ENCODE measurements at regions not wholly inside any gene's neighbourhood (a gene's known extent, or its start where the extent isn't known, plus 50 kb on each side); places are given as distances from the start of the nearest gene placed in this dataset.
A peak's percentile ranks its signal among the peaks of the same experiment; 100 is the strongest.

DNA sequence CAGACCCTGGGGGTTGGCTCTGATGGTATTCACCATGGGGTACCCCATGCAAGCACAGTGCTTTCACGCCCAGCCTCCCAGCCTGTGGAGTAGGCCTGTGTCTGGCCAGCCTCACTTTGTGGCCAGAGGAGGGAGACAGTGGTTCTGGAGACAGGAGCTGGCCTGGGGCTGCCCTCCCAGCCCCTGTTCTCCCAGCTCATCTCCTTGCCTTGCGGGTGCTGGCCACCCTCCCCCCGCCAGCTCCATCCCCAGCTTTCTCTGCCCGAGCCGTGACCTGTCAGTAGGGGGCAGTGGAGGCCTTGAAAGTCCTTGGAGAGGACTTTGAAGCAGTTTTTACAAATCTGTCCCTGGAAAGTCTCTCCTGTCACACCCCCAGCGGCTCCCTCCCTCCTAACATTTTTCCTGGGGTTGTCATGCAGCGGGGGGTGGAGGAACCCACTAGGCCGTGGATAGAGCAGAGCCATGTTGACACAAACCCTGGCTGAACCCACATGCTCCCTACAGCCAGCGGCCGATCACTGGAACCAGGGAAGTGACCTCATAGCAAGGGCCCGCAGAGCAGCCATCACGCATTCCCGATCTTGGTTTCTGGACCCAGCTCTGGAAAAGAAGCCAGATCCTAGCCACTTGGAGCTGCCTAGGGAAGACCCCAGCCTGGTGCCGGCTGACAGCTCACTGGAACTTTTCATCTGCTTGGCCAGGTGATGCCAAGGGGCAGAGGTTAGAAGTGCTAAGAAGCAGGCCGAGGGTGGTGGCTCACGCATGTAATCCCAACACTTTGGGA, 289.4 kb downstream of the SEC14L1 start:
- TF ChIP-seq GLIS2 (tag by site-specific recombination; IDR thresholded peaks at IDR 0.05) (peak; percentile 80), ZNF670 (tag by site-specific recombination; IDR thresholded peaks at IDR 0.05; ENCODE audit: low read depth) (no peak), ZNF132 (tag by site-specific recombination; IDR thresholded peaks at IDR 0.05; ENCODE audit: borderline replicate concordance) (no peak), ZNF140 (tag by site-specific recombination; IDR thresholded peaks at IDR 0.05) (no peak), ZNF433 (tag by site-specific recombination; IDR thresholded peaks at IDR 0.05; ENCODE audit: low read depth) (no peak), FEZF1 (tag by site-specific recombination; IDR thresholded peaks at IDR 0.05) (no peak), ZNF133 (tag by site-specific recombination; IDR thresholded peaks at IDR 0.05) (no peak), TCF7L2 (IDR thresholded peaks at IDR 0.05; ENCODE audit: borderline replicate concordance, low read depth, low read length) (no peak)
- TF ChIP-seq, protein P1, sequence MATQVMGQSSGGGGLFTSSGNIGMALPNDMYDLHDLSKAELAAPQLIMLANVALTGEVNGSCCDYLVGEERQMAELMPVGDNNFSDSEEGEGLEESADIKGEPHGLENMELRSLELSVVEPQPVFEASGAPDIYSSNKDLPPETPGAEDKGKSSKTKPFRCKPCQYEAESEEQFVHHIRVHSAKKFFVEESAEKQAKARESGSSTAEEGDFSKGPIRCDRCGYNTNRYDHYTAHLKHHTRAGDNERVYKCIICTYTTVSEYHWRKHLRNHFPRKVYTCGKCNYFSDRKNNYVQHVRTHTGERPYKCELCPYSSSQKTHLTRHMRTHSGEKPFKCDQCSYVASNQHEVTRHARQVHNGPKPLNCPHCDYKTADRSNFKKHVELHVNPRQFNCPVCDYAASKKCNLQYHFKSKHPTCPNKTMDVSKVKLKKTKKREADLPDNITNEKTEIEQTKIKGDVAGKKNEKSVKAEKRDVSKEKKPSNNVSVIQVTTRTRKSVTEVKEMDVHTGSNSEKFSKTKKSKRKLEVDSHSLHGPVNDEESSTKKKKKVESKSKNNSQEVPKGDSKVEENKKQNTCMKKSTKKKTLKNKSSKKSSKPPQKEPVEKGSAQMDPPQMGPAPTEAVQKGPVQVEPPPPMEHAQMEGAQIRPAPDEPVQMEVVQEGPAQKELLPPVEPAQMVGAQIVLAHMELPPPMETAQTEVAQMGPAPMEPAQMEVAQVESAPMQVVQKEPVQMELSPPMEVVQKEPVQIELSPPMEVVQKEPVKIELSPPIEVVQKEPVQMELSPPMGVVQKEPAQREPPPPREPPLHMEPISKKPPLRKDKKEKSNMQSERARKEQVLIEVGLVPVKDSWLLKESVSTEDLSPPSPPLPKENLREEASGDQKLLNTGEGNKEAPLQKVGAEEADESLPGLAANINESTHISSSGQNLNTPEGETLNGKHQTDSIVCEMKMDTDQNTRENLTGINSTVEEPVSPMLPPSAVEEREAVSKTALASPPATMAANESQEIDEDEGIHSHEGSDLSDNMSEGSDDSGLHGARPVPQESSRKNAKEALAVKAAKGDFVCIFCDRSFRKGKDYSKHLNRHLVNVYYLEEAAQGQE (tag by site-specific recombination; IDR thresholded peaks at IDR 0.05) = no peak
- TF ChIP-seq, protein P2, sequence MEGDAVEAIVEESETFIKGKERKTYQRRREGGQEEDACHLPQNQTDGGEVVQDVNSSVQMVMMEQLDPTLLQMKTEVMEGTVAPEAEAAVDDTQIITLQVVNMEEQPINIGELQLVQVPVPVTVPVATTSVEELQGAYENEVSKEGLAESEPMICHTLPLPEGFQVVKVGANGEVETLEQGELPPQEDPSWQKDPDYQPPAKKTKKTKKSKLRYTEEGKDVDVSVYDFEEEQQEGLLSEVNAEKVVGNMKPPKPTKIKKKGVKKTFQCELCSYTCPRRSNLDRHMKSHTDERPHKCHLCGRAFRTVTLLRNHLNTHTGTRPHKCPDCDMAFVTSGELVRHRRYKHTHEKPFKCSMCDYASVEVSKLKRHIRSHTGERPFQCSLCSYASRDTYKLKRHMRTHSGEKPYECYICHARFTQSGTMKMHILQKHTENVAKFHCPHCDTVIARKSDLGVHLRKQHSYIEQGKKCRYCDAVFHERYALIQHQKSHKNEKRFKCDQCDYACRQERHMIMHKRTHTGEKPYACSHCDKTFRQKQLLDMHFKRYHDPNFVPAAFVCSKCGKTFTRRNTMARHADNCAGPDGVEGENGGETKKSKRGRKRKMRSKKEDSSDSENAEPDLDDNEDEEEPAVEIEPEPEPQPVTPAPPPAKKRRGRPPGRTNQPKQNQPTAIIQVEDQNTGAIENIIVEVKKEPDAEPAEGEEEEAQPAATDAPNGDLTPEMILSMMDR (tag by site-specific recombination; IDR thresholded peaks at IDR 0.05) = peak; percentile 55; the same call in 1 of the 2 replicates
- TF ChIP-seq, protein P3, sequence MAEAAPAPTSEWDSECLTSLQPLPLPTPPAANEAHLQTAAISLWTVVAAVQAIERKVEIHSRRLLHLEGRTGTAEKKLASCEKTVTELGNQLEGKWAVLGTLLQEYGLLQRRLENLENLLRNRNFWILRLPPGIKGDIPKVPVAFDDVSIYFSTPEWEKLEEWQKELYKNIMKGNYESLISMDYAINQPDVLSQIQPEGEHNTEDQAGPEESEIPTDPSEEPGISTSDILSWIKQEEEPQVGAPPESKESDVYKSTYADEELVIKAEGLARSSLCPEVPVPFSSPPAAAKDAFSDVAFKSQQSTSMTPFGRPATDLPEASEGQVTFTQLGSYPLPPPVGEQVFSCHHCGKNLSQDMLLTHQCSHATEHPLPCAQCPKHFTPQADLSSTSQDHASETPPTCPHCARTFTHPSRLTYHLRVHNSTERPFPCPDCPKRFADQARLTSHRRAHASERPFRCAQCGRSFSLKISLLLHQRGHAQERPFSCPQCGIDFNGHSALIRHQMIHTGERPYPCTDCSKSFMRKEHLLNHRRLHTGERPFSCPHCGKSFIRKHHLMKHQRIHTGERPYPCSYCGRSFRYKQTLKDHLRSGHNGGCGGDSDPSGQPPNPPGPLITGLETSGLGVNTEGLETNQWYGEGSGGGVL (tag by site-specific recombination; IDR thresholded peaks at IDR 0.05) = no peak
- TF ChIP-seq, protein P4, sequence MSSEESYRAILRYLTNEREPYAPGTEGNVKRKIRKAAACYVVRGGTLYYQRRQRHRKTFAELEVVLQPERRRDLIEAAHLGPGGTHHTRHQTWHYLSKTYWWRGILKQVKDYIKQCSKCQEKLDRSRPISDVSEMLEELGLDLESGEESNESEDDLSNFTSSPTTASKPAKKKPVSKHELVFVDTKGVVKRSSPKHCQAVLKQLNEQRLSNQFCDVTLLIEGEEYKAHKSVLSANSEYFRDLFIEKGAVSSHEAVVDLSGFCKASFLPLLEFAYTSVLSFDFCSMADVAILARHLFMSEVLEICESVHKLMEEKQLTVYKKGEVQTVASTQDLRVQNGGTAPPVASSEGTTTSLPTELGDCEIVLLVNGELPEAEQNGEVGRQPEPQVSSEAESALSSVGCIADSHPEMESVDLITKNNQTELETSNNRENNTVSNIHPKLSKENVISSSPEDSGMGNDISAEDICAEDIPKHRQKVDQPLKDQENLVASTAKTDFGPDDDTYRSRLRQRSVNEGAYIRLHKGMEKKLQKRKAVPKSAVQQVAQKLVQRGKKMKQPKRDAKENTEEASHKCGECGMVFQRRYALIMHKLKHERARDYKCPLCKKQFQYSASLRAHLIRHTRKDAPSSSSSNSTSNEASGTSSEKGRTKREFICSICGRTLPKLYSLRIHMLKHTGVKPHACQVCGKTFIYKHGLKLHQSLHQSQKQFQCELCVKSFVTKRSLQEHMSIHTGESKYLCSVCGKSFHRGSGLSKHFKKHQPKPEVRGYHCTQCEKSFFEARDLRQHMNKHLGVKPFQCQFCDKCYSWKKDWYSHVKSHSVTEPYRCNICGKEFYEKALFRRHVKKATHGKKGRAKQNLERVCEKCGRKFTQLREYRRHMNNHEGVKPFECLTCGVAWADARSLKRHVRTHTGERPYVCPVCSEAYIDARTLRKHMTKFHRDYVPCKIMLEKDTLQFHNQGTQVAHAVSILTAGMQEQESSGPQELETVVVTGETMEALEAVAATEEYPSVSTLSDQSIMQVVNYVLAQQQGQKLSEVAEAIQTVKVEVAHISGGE (tag by site-specific recombination; conservative IDR thresholded peaks at IDR 0.05; ENCODE audit: low read depth) = no peak
- TF ChIP-seq, protein P5, sequence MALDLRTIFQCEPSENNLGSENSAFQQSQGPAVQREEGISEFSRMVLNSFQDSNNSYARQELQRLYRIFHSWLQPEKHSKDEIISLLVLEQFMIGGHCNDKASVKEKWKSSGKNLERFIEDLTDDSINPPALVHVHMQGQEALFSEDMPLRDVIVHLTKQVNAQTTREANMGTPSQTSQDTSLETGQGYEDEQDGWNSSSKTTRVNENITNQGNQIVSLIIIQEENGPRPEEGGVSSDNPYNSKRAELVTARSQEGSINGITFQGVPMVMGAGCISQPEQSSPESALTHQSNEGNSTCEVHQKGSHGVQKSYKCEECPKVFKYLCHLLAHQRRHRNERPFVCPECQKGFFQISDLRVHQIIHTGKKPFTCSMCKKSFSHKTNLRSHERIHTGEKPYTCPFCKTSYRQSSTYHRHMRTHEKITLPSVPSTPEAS (tag by site-specific recombination; IDR thresholded peaks at IDR 0.05) = no peak
